Neural progenitor cell (in vitro differentiated cells): ENCODE measurements at regions not wholly inside any gene's neighbourhood (a gene's known extent, or its start where the extent isn't known, plus 50 kb on each side); places are given as distances from the start of the nearest gene placed in this dataset.
"Not testable (repeated sequence)": the region's sequence is repeated elsewhere in the genome, so short reads cannot be mapped to it uniquely, and the experiment has no call there.

Source experiments
- CTCF ChIP-seq: fragments of 200-600 bp; sonication (generic); IDR thresholded peaks from 2 replicates; pipeline ENCODE4 v1.5.1; 2017; ENCODE audit warnings: antibody characterized with exemption, mild to moderate bottlenecking
- EZH2 ChIP-seq: fragments of 200-600 bp; sonication (generic); IDR thresholded peaks from 2 replicates; pipeline ENCODE4 v1.6.1; 2017; ENCODE audit warnings: antibody characterized with exemption, mild to moderate bottlenecking, moderate library complexity
- EZH2phosphoT487 ChIP-seq: fragments of 200-600 bp; sonication (generic); IDR thresholded peaks from 2 replicates; pipeline ENCODE4 v1.6.1; 2017; ENCODE audit warnings: antibody characterized with exemption

GRCh38 chr9:39611449-39612231, 256.2 kb downstream of the SPATA31A1 start:
- not testable (repeated sequence) for TF ChIP-seq EZH2, CTCF, EZH2phosphoT487
